ENCODE measurements at regions not wholly inside any gene's neighbourhood (a gene's known extent, or its start where the extent isn't known, plus 50 kb on each side); places are given as distances from the start of the nearest gene placed in this dataset.

- H3K4me3 ChIP-seq (replicated peaks in 1 of 2; ENCODE audit: low read depth in 1 of 2, low read length in 2 of 2) = no peak overlapping the region
- H3K9ac ChIP-seq (ENCODE audit: low read length) = no peak overlapping the region
- H3K79me2 ChIP-seq (ENCODE audit: insufficient read depth, low read length) = no peaks in the 10 kb centered on the region
- no peaks in the 10 kb centered on the region for H3K4me1 ChIP-seq (ENCODE audit: control insufficient read depth in 1 of 2, insufficient read depth in 2 of 2, low read length in 2 of 2)
- TF ChIP-seq ZBTB33 (IDR thresholded peaks at IDR 0.05; ENCODE audit: extremely low read depth, insufficient replicate concordance, low read length) (no peak), EZH2 (IDR thresholded peaks at IDR 0.05) (no peak), SIN3A (IDR thresholded peaks at IDR 0.05; ENCODE audit: low read depth) (no peak), MAX (IDR thresholded peaks at IDR 0.05) (no peak), RAD21 (IDR thresholded peaks at IDR 0.05; ENCODE audit: low read depth) (no peak), ATF3 (IDR thresholded peaks at IDR 0.05) (no peak), CTCF (IDR thresholded peaks at IDR 0.05 in 2 of 3, conservative IDR thresholded peaks at IDR 0.05 in 1 of 3; ENCODE audit: borderline replicate concordance in 1 of 3, insufficient read depth in 1 of 3, low read depth in 2 of 3, low read length in 2 of 3) (no peak), YY1 (IDR thresholded peaks at IDR 0.05; ENCODE audit: extremely low read depth, insufficient replicate concordance, low read depth, low read length) (no peak), FOSL1 (IDR thresholded peaks at IDR 0.05; ENCODE audit: low read depth) (no peak), CEBPB (IDR thresholded peaks at IDR 0.05; ENCODE audit: low read depth) (no peak), EZH2phosphoT487 (IDR thresholded peaks at IDR 0.05; ENCODE audit: borderline replicate concordance) (no peak), JUND (IDR thresholded peaks at IDR 0.05) (no peak), REST (IDR thresholded peaks at IDR 0.05; ENCODE audit: low read depth) (no peak), CBX3 (IDR thresholded peaks at IDR 0.05; ENCODE audit: low read depth) (no peak), ZFX (IDR thresholded peaks at IDR 0.05) (no peak), SP1 (IDR thresholded peaks at IDR 0.05; ENCODE audit: low read depth) (no peak), EGR1 (IDR thresholded peaks at IDR 0.05; ENCODE audit: low read depth) (no peak), POLR2AphosphoS5 (IDR thresholded peaks at IDR 0.05; ENCODE audit: low read depth, low read length) (no peak), ZNF274 (IDR thresholded peaks at IDR 0.05; ENCODE audit: low read depth, low read length) (no peak)
- no peaks in the 10 kb centered on the region for H3K27me3 ChIP-seq (ENCODE audit: insufficient read depth, low read length)
- ATAC-seq (no peak), DNase-seq (ENCODE audit: low read depth, low spot score) (no peak)
- no peak overlapping the region for H3K4me2 ChIP-seq (ENCODE audit: low read length)
- H3K36me3 ChIP-seq (ENCODE audit: control insufficient read depth in 1 of 2, insufficient read depth in 2 of 2, low read length in 2 of 2) = no peaks in the 10 kb centered on the region
- ChIA-PET CTCF (no interaction called here), RAD21 (ENCODE audit: low non-redundant PET in 1 of 2, low total read pairs in 2 of 2, uncharacterized antibody in 2 of 2, unreplicated experiment in 2 of 2) (no interaction called here), POLR2A (no interaction called here)
- no peaks in the 10 kb centered on the region for H4K20me1 ChIP-seq (ENCODE audit: insufficient read depth)
- BruUV-seq (replicated peaks) = no TSS peak
- intact Hi-C loops (cut with micrococcal nuclease) = no loop called here
- H3K9me3 ChIP-seq (ENCODE audit: control insufficient read depth in 1 of 2, insufficient read depth in 1 of 2, low read depth in 1 of 2, low read length in 2 of 2) = no peaks in the 10 kb centered on the region
- no peak overlapping the region for H2AFZ ChIP-seq (ENCODE audit: low read depth, low read length, poor library complexity, severe bottlenecking)
- H3K27ac ChIP-seq (ENCODE audit: low read depth, low read length) = no peak overlapping the region
- no peaks in the 10 kb centered on the region for H3K9me2 ChIP-seq (ENCODE audit: insufficient read depth)
Observed at GRCh38 chr3:153693207-153693606, 428.0 kb upstream of the ARHGEF26 start.

All from HCT116 (cell line).